RWPE1 (cell line): ENCODE measurements at regions not wholly inside any gene's neighbourhood (a gene's known extent, or its start where the extent isn't known, plus 50 kb on each side); places are given as distances from the start of the nearest gene placed in this dataset.

ENCODE experiments used
- CTCF ChIA-PET: fragments of 350-600 bp; sonication (Branson Sonifier 250); formaldehyde crosslinking; extraction: SDS; loops from one replicate; lab custom pipeline; 2021; lab: Yijun Ruan, JAX
- POLR2A ChIA-PET: fragments of 400-600 bp; formaldehyde crosslinking; extraction: SDS; loops from one replicate; lab custom pipeline; 2020; ENCODE audit warnings: antibody characterized with exemption; ENCODE audit not compliant: low non-redundant PET; lab: Yijun Ruan, JAX
- DNase-seq: peaks from one replicate; pipeline ENCODE4 v3.0.0; 2012; ENCODE audit warnings: low spot score
- H3K27ac ChIP-seq: fragments of 450-650 bp; 2 replicates; pipeline ENCODE4 v1.5.1; 2017
- TF ChIP-seq, protein P1 (sequence below): fragments of 450-650 bp; conservative IDR thresholded peaks from 2 replicates; pipeline ENCODE4 v1.5.1; 2017; ENCODE audit warnings: low read depth, mild to moderate bottlenecking

DNA sequence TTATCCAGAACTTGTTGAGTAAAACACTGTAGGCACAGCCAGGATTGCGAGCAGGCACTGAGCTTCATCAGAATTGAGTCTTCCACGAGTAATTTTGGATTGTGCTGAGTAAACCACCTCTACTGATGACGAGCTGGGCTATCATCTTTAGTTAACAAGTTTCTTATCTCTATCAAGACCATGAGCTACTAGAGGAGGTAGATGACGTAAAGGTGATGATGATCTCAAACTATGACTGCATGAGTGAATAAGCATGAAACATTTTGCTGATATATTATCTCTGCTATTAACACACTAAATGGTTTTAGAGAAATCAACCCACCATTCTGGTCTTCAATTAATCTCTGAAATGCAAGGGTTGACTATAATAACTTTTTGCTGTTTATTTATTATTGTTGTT is 506.0 kb downstream of the GBE1 start:
- H3K27ac ChIP-seq = no peak overlapping the region
- TF ChIP-seq, protein P1, sequence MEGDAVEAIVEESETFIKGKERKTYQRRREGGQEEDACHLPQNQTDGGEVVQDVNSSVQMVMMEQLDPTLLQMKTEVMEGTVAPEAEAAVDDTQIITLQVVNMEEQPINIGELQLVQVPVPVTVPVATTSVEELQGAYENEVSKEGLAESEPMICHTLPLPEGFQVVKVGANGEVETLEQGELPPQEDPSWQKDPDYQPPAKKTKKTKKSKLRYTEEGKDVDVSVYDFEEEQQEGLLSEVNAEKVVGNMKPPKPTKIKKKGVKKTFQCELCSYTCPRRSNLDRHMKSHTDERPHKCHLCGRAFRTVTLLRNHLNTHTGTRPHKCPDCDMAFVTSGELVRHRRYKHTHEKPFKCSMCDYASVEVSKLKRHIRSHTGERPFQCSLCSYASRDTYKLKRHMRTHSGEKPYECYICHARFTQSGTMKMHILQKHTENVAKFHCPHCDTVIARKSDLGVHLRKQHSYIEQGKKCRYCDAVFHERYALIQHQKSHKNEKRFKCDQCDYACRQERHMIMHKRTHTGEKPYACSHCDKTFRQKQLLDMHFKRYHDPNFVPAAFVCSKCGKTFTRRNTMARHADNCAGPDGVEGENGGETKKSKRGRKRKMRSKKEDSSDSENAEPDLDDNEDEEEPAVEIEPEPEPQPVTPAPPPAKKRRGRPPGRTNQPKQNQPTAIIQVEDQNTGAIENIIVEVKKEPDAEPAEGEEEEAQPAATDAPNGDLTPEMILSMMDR = no peak
- ChIA-PET CTCF (no interaction called here), POLR2A (no interaction called here)
- no peak for DNase-seq

DNA sequence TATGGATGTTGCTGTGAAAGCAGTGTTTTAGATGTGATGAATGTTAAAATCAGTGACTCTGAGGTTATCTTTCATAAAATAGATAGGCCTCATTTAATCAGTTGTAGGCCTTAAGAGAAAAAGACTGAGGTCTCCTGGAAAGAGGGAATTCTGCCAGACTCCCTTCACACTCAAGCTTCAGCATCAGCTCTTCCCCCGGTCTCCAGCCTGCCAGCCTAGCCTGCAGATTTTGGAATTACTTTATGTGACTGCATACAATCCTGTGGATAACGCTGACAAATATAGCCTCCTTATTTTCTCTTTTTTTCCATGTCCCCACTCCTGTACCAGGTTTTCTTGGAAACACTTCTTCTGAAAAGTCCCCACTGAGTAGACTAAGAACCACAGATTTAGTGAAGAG is 510.3 kb downstream of the GBE1 start:
- TF ChIP-seq, protein P1 = no peak
- DNase-seq = no peak
- CTCF ChIA-PET = interaction anchor here (0.6 kb wide), 1 partner anchor 37 kb away, joined by 5 read pairs; no protein-coding TSS in a partner anchor
- POLR2A ChIA-PET = no interaction called here
- H3K27ac ChIP-seq = no peak overlapping the region

DNA sequence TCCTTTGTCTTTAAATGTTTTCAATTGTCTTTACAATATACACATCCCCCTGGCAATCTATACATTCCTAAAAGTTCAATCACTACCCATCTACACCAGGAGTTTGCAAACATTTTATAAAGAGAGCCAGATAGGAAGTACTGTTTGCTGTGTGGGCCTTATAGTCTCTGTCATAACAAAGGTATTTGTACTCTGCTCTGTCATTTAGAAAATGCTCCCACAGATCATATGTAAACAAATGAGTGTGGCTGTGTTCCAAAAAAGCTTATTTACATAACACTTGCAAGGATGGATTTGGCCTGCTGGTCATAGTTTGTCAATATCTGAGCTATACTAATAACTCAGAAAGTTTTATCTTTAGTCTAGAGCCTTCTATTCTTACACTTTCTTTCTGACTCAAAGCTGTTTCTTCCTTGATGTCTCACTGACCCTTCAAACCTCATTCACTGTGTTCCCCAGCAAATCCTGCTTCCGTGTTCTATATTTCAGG is 511.9 kb downstream of the GBE1 start:
- TF ChIP-seq, protein P1 = no peak
- H3K27ac ChIP-seq = no peak overlapping the region
- peak; percentile 1 for DNase-seq
- POLR2A ChIA-PET = no interaction called here
- CTCF ChIA-PET = no interaction called here

DNA sequence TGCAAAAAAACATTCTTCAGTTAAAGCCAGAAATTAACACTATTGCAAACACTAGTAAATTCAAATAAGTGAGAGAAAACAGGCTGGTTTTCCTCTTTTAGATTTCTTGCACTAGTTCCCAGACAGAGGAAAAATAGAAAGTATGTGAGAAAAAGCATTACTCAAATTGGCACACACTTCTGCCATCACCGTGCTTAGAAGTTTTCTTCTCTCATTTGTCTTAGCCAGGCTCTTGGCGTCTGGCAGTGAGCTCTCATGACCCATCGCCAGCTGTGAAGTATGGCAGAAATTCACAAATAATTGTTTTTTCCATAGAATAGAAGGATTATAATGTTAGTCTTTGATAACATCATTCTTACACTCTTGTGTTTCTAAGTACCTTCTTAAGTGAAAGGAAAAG is 515.9 kb downstream of the GBE1 start:
- no peak for DNase-seq
- TF ChIP-seq, protein P1 = no peak
- no peak overlapping the region for H3K27ac ChIP-seq
- POLR2A ChIA-PET = no interaction called here
- CTCF ChIA-PET = no interaction called here

DNA sequence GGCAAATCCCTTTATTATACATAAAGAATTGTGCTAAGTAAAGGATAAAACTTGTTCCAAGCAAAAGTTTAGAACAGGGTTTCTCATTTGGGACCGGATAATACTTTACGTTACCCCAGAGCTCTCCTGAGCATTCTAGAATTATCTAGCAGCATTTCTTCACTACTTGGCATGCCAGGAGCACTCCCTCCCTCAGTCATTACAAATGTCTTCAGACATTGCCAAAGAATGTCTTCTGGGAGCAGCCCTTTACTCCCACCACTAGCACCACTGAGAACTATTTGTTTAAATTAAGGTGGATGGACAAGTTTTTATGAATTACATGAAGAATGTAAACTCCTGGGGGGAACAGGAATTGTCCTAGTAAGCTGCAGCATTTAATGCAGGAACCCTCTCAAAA is 516.4 kb downstream of the GBE1 start:
- POLR2A ChIA-PET = no interaction called here
- TF ChIP-seq, protein P1 = no peak
- CTCF ChIA-PET = no interaction called here
- H3K27ac ChIP-seq = no peak overlapping the region
- DNase-seq = no peak

DNA sequence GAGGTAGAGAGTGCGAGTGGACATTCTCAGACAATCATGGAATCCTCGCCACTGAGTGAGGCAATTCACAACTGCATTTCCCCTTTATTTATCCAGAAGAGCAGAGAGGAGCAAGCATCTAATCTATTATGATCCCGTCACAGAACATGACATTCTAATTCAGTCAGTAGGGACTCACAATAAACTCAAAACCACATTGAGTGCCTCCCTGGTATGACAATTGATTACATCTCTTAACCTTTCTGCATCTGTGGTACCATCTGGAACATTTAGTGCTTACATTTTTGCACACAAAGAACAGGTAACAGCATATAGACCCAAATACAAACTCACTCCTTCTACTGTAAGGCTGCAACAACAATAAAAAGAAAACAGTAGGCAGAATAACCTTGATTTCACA is 517.2 kb downstream of the GBE1 start:
- H3K27ac ChIP-seq = no peak overlapping the region
- TF ChIP-seq, protein P1 = no peak
- DNase-seq = no peak
- ChIA-PET POLR2A (no interaction called here), CTCF (no interaction called here)
